A673 (cell line): ENCODE measurements at regions not wholly inside any gene's neighbourhood (a gene's known extent, or its start where the extent isn't known, plus 50 kb on each side); places are given as distances from the start of the nearest gene placed in this dataset.

ENCODE experiments used
- BruUV-seq: library from RNA; stranded (reverse); fragments of 400-500 nt; replicated peaks from 2 replicates; lab custom pipeline; 2021; lab: Mats Ljungman, UMichigan
- CTCF ChIA-PET: fragments of 300-600 bp; sonication (Branson Sonifier 250); formaldehyde crosslinking; loops from one replicate; lab custom pipeline; 2022; ENCODE audit warnings: antibody characterized with exemption; lab: Charles Lee
- POLR2A ChIA-PET: fragments of 300-600 bp; sonication (Branson Sonifier 250); formaldehyde crosslinking; loops from one replicate; lab custom pipeline; 2022; ENCODE audit warnings: antibody characterized with exemption; ENCODE audit not compliant: low non-redundant PET; lab: Charles Lee
- DNase-seq: peaks from one replicate; pipeline ENCODE4 v3.0.0-alpha.2; 2015; ENCODE audit warnings: low spot score
- H3K27ac ChIP-seq: fragments of 200-600 bp; sonication (generic); 2 replicates; pipeline ENCODE4 v1.5.1; 2016; ENCODE audit warnings: mixed run types, low read depth, mild to moderate bottlenecking, mixed read lengths, antibody characterized with exemption, low read length; ENCODE audit not compliant: poor library complexity, severe bottlenecking
- H3K27me3 ChIP-seq: fragments of 200-600 bp; sonication (generic); replicated peaks from 2 replicates; pipeline ENCODE4 v1.6.1; 2017; ENCODE audit warnings: mixed run types, low read depth, mild to moderate bottlenecking, mixed read lengths, antibody characterized with exemption, low read length; ENCODE audit not compliant: insufficient read depth, poor library complexity
- H3K36me3 ChIP-seq: fragments of 200-600 bp; sonication (generic); 2 replicates; pipeline ENCODE4 v1.6.1; 2016; ENCODE audit warnings: mixed run types, mild to moderate bottlenecking, mixed read lengths, antibody characterized with exemption, low read length; ENCODE audit not compliant: insufficient read depth, poor library complexity, severe bottlenecking
- H3K4me1 ChIP-seq: fragments of 200-600 bp; sonication (generic); 2 replicates; pipeline ENCODE4 v1.6.1; 2017; ENCODE audit warnings: mixed run types, mild to moderate bottlenecking, mixed read lengths, antibody characterized with exemption, low read length; ENCODE audit not compliant: insufficient read depth, poor library complexity, severe bottlenecking
- H3K4me3 ChIP-seq: fragments of 200-600 bp; sonication (generic); 2 replicates; pipeline ENCODE4 v1.5.1; 2016; ENCODE audit warnings: low read depth, mixed run types, mild to moderate bottlenecking, mixed read lengths, low read length; ENCODE audit not compliant: poor library complexity, severe bottlenecking
- H3K9me3 ChIP-seq: fragments of 200-600 bp; sonication (generic); 2 replicates; pipeline ENCODE4 v1.6.1; 2016; ENCODE audit warnings: mixed run types, low read depth, mild to moderate bottlenecking, mixed read lengths, antibody characterized with exemption, low read length; ENCODE audit not compliant: poor library complexity, severe bottlenecking
- CTCF ChIP-seq: fragments of 300-800, 200-600 bp; sonication (generic); conservative IDR thresholded peaks from 2 replicates; pipeline ENCODE4 v1.5.1; 2017; ENCODE audit warnings: low read depth, mild to moderate bottlenecking, antibody characterized with exemption, low read length, moderate library complexity, mixed read lengths
- EZH2 ChIP-seq: fragments of 200-600 bp; sonication (generic); IDR thresholded peaks from 2 replicates; pipeline ENCODE4 v1.6.1; 2017; ENCODE audit warnings: borderline replicate concordance, low read depth, mild to moderate bottlenecking, mixed read lengths, antibody characterized with exemption, low read length; ENCODE audit not compliant: poor library complexity, severe bottlenecking
- intact Hi-C: fragments of 100-400 bp; cut with micrococcal nuclease; formaldehyde crosslinking; loops from one replicate; pipeline ENCODE4 v1.10.0; 2022; ENCODE audit not compliant: unreplicated experiment

DNA sequence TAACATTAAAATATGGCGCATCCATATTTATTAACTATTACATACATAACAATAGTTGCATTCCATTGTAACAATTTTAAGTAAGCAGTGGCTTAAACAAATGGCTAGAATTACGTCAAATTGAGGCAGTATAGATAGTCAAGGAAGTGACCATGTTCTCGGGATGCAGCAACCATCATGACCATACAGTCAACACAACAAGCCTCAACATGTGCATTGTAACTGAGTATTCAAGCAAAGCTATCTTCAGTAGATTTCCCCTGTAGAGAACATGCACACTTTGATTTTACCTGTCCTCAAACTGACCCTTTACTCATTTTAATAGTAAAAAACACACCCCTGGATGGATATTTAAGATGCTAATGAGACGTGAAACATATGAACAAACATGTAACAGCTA is 356.4 kb downstream of the HINT1 start:
- POLR2A ChIA-PET = no interaction called here
- no peak overlapping the region for H3K4me3 ChIP-seq
- intact Hi-C loops = no loop called here
- no TSS peak for BruUV-seq
- CTCF ChIA-PET = no interaction called here
- H3K9me3 ChIP-seq = no peaks in the 10 kb centered on the region
- no peaks in the 10 kb centered on the region for H3K4me1 ChIP-seq
- no peak overlapping the region for H3K27ac ChIP-seq
- no peak for DNase-seq
- peaks cover 11% of the 10 kb centered on the region for H3K27me3 ChIP-seq
- H3K36me3 ChIP-seq = no peaks in the 10 kb centered on the region
- no peak for TF ChIP-seq EZH2
- TF ChIP-seq CTCF = no peak

GRCh38 chr5:130805648-130806047 is 359.4 kb downstream of the HINT1 start:
- TF ChIP-seq CTCF (no peak), EZH2 (no peak)
- BruUV-seq = no TSS peak
- intact Hi-C loops = loop anchor here (2.0 kb wide), 1 partner anchor 17 kb away; no protein-coding TSS in a partner anchor
- no peak overlapping the region for H3K27ac ChIP-seq
- H3K4me1 ChIP-seq = no peaks in the 10 kb centered on the region
- ChIA-PET POLR2A (no interaction called here), CTCF (no interaction called here)
- DNase-seq = no peak
- no peaks in the 10 kb centered on the region for H3K27me3 ChIP-seq
- peaks cover 3% of the 10 kb centered on the region for H3K9me3 ChIP-seq
- no peak overlapping the region for H3K4me3 ChIP-seq
- no peaks in the 10 kb centered on the region for H3K36me3 ChIP-seq

- Histone ChIP-seq H3K4me1 (no peaks in the 10 kb centered on the region), H3K27me3 (no peaks in the 10 kb centered on the region), H3K27ac (no peak overlapping the region), H3K4me3 (no peak overlapping the region), H3K9me3 (peaks cover 3% of the 10 kb centered on the region), H3K36me3 (no peaks in the 10 kb centered on the region)
- no peak for DNase-seq
- TF ChIP-seq CTCF (no peak), EZH2 (no peak)
- ChIA-PET CTCF (no interaction called here), POLR2A (no interaction called here)
- intact Hi-C loops = loop anchor here (2.0 kb wide), 1 partner anchor 16 kb away; no protein-coding TSS in a partner anchor
- no TSS peak for BruUV-seq
Observed at GRCh38 chr5:130805036-130805435, 360.0 kb downstream of the HINT1 start.
